ENCODE measurements at regions not wholly inside any gene's neighbourhood (a gene's known extent, or its start where the extent isn't known, plus 50 kb on each side); places are given as distances from the start of the nearest gene placed in this dataset.
"Not testable (repeated sequence)": the region's sequence is repeated elsewhere in the genome, so short reads cannot be mapped to it uniquely, and the experiment has no call there.

- DNase-seq (ENCODE audit: low read depth): no peak
Observed at GRCh38 chr14:40265096-40265495, 832.9 kb upstream of the FBXO33 start.

DNA sequence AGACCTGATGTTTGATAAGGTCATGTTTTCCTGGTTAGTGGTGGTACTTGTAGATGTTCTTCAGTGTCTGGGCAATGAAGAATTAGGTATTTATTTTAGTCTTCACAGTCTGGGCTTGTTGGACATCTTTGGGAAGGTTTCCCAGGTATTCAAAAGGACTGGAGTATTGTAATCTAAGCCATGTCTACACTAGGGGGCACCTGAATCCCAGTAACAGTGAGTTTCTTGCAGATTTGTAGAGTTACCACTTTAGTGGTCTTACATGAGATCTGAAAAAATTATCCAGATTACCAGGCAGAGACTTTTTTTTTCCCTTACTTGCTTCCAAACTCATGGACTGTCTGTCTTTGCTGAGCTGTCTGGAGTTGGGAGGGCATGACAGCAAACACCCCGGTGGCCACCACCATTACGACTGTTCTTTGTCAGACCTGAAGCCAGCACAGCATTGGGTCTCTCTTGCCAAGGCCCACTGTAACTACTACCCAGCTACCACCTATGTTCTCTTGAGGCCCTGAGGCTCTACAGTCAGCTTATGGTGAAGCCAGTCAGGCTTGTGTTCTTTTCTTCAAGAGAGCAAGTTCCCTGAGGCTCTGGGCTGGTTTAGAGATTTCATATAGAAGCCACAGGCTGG lies 820.7 kb upstream of the FBXO33 start:
- no peak for DNase-seq (ENCODE audit: low read depth)

- no peak for DNase-seq (ENCODE audit: low read depth)
Observed at GRCh38 chr14:40248671-40249070, 816.4 kb upstream of the FBXO33 start.

DNA sequence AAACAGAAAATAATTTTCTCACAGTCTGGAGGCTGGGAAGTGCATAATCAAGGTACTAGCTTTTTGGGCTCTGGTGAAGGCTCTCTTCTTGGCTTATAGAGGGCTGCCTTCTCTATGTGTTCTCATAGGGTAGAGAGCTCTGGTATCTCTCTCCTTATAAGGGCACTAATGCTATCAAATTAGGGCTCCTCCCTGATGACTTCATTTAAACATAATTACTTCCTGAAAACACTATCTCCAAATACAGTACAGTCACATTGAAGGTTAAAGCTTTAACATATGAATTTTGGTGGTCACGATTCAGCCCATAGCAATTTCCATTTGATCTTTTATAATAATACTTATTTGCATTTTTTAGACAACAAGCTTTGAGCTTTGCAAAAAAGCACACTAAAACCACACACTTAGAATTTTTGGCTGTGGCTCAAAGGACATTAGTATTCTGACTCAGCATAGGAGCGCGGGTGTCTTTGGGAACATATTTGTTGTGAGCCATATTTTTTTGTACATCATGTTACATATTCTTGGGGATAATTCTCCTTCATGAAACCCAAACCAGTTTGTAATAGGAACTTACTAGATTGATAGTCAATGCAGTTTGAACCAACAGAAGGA lies 808.1 kb upstream of the FBXO33 start:
- no peak for DNase-seq (ENCODE audit: low read depth)

DNA sequence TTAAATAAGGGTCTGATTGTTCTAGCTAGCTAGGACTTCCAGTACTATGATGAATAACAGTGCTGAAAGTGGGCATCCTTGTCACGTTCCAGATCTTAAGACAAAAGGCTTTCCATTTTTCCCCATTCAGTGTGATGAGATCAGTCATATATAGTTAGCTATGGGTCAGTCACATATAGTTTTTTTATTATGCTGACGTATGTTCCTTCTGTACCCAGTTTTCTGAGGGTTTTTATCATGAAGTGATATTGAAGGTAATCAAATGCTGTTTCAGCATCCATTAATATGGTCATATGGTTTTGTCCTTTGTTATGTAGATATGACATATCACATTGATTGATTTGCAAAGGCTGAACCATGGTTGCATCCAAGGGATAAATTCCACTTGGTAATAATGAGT lies 800.1 kb upstream of the FBXO33 start:
- DNase-seq (ENCODE audit: low read depth): no peak

DNA sequence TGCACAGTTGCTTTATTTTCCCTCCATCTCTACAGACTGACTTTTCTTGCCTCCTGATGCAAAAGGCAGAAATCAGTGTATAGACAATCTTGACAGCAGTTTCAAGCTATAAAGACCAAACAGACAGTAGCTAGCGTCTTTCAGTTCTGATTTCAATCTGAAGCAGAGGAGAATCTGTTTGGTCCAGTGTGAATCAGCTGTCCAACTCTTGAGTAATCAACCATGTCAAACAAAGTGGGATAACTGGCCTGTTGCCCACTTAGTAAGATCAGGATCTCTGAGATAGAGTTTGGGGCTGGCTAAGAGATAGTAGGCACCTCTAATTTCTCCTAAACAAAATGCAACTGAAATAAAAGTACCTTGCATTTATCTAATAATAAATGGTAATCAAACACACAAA lies 797.4 kb upstream of the FBXO33 start:
- DNase-seq (ENCODE audit: low read depth): no peak

GRCh38 chr14:40222996-40223395 lies 790.8 kb upstream of the FBXO33 start:
- DNase-seq (ENCODE audit: low read depth): no peak

DNA sequence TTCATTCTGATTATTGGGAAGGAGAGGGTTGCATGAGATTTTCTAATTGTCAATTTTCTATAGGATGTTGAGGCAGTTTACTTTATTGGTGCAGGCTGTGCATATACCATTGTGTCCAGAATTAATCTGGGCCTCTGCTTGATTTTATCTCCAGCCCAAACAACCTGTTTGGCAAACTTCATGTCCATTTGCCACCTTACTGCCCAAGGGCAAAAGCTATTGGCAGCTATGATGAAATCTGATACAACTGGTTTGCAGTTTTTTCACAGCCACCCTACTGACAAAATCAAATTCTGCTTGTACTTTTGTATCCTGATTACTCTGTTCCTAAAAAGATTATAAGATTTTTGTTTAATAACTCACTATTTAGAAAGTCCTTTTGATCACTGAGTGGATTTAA lies 789.2 kb upstream of the FBXO33 start:
- no peak for DNase-seq (ENCODE audit: low read depth)

DNA sequence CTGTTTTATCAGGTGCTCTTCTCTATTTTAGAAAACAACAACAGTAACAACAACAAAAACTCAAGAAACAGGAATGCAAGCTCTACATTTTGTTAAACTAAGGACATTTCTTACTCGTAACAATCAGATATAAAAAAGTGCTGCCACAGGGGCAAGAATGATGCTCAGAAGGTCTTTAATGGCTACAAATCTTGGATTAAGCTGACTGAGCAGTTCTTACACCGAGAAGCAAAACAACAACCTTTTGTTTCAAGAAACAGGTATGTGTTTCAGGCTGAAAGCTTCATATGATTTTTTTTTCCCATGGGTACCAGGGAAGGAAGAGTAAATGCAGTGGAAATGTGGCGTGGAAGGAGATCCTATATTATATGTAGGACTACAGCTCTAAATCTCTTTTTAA lies 786.8 kb upstream of the FBXO33 start:
- no peak for DNase-seq (ENCODE audit: low read depth)

- no peak for DNase-seq (ENCODE audit: low read depth)
Observed at GRCh38 chr14:40218282-40218941, 786.2 kb upstream of the FBXO33 start.

DNA sequence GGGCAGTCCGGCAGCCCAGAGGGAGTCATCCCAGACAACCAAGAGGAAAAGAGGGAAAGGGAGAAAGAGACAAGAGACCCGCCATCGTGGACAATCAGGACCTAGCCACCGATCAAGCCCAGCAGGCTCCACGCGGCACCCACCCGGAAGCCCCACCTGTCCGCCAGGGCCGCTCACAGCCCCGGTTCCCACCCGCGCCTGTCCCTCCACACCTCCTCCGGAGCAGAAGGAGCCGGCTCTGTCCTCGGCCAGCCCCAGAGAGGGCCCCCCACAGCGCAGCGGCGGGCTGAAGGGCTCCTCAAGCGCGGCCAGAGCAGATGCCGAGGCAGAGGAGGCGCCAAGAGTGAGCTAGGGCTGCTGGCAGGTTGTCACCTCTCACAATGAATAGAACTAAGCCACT lies 784.7 kb upstream of the FBXO33 start:
- DNase-seq (ENCODE audit: low read depth): no peak

DNA sequence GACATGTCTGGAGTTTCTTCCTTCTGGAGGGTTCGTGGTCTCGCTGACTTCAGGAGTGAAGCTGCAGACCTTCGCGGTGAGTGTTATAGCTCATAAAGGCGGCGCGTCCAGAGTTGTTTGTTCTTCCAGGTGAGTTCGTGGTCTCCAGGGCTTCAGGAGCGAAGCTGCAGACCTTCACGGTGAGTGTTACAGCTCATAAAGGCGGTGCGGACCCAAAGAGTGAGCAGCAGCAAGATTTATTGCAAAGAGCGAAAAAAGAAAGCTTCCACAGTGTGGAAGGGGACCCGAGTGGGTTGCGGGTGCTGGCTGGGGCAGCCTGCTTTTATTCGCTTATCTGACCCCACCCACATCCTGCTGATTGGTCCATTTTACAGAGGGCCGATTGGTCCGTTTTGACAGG lies 784.2 kb upstream of the FBXO33 start:
- DNase-seq (ENCODE audit: low read depth): not testable (repeated sequence)

DNA sequence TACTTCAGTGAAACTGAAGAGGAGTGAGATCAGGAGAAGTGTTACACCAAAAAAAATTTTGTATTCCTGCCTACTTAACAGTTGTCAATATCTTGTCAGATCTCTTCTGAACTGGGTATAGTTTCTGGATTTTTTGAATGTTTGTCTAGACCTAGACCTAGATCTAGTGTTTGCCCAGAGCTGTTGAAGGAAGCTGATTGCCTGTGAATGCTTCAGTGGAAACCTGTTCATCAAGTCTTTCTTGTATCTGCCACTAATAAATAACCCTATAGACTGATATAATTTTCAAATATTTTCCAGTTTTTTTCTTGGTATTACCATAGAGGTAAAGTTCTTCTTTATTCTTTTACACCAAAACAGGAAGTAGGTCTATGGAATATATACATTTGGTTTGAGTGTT lies 781.5 kb upstream of the FBXO33 start:
- DNase-seq (ENCODE audit: low read depth): no peak

- no peak for DNase-seq (ENCODE audit: low read depth)
Observed at GRCh38 chr14:40204441-40205175, 772.4 kb upstream of the FBXO33 start.

DNA sequence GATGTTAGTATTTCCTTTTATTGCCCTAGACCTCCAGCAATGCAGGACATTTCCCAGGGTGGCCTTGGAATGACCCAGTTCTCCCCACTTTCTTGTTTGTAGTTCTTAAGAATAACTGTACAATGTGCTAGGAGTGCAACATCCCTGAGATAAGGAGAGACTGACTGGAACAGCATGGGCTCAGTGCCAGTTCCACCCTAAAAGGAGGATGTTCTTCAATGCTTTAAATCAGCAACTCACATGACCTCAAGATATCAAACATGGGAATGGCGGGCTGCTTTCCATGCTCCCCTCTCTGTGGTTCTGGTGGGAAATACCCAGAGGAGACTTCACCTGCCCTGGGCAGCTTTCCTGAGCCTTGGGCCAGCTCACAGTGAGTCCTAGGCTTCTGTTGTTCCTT lies 766.9 kb upstream of the FBXO33 start:
- no peak for DNase-seq (ENCODE audit: low read depth)

DNA sequence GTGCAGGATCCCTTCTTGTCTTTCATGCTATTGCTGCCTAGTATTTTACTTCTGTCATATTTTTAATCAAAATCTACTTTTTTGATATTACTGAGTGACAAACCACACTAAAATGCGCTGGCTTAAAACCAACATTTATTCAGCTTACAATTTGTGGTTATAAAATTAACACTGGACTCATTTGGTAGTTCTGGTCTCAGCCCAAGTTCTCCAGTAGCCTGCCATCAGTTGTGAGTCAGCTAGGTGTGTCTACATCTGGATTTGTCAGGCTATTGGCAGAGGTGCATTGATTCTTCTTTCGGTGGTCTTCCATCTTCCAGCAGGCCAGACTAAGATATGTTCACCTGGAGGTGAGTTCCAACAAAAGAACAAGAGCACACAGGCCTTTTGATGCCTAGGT lies 765.1 kb upstream of the FBXO33 start:
- no peak for DNase-seq (ENCODE audit: low read depth)

- DNase-seq (ENCODE audit: low read depth): no peak
Observed at GRCh38 chr14:40188006-40188405, 755.8 kb upstream of the FBXO33 start.

DNA sequence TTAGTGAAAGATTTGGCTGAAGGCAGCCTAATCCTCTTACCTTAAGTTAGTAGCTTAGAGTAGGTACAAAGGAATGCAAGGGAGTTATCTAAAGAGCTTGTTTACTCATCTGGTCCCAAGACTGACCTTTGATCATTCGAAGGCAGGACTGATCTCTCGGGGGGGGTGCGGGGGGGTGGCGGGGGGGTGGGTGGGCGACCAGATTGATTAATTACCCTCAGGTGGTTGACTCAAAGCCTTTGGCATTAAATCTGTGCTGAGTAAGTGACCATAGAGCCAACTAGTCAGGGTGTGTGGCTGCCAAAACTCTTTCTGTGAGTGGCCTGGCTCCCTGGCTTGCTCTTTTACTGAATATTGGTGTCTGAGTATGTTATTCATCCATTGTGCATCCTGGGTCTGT lies 731.9 kb upstream of the FBXO33 start:
- DNase-seq (ENCODE audit: low read depth): no peak

GRCh38 chr14:40139657-40140056 lies 707.4 kb upstream of the FBXO33 start:
- no peak for DNase-seq (ENCODE audit: low read depth)

GRCh38 chr14:40133463-40133862 lies 701.2 kb upstream of the FBXO33 start:
- DNase-seq (ENCODE audit: low read depth): no peak

- DNase-seq (ENCODE audit: low read depth): no peak
Observed at GRCh38 chr14:40129159-40129558, 696.9 kb upstream of the FBXO33 start.

DNA sequence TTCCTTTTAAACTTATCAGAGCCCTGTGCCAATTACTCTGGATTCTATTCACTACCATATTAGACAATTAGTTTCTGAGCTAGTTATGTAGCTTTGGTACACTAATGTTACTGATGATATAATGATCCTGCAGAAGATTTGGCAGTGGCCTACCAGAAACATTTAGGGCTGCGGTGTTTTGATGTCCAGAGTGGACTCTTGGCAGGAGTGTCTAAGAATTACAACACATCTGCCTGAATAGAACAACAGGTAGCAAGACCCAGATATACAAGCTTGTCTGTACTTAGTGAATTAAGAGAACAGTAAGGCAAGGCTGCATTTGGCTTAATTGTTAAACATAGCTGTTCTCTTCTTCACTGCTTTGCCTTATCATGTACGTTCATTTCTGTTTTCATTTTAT lies 691.6 kb upstream of the FBXO33 start:
- no peak for DNase-seq (ENCODE audit: low read depth)

Data from forelimb muscle (tissue), 1 donor.